Glomerular endothelial cell (primary cell): ENCODE measurements at regions not wholly inside any gene's neighbourhood (a gene's known extent, or its start where the extent isn't known, plus 50 kb on each side); places are given as distances from the start of the nearest gene placed in this dataset.
"Not testable (repeated sequence)": the region's sequence is repeated elsewhere in the genome, so short reads cannot be mapped to it uniquely, and the experiment has no call there.

Source experiments
- DNase-seq: peaks from one replicate; pipeline ENCODE4 v3.0.0-alpha.2; 2011; ENCODE audit warnings: low read depth, low spot score; ENCODE audit errors: extremely low read depth

DNA sequence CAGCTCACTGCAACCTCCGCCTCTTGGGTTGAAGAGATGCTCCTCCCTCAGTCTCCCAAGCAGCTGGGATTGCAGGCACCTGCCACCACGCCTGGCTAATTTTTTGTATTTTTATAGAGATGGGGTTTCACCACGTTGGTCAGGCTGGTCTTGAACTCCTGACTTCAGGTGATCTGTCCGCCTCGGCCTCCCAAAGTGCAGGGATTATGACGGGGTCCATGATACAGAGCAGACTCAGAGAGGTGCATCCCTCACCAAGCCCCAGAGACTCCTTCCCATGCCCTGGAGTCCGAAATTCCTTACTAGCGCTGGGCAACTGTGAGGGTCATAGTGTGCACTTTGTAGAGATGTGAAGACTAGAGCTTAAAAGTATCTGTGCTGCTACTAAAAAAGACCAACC, 99.8 kb upstream of the IRX4 start:
- not testable (repeated sequence) for DNase-seq

DNA sequence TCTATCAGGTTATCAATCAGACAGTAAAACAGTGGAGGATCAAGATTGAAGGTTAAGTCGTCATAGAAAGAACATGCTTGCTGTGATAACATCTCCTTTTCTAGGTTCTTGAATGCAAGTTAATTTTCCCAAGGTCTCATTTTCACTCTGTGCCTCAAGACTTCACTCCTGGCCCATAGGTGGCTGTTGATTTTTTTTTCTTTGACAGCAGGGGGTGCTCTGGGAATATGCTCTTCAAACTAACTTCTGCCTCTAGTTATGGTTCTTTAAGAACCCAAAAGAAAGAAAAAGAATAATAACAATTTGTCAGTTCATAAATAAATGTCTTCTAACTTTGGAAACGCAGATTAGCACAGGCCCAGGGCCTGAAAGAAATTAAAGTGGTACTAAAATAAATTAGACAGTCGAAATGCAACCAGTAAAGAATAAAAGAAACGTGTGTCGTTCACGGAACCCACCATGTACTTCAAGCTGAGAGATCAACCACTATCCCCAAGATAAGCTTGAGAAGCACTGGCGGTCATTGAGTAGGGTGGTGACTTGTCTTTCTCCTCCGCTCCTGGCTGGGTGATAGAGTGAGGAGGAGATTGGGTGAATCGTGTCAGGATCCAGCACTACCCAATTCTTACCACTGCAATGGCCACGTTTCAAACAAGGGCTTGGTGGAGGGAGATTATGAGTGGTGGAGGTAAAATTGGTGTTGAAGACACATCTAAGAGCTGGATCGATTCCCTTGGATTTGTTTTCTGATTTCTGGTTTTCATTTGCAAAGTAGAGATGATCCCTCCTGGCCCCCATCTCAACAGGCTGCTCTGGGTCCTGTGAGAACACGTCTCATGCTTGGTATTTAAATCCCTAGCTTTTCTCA, 93.4 kb upstream of the IRX4 start:
- no peak for DNase-seq

DNA sequence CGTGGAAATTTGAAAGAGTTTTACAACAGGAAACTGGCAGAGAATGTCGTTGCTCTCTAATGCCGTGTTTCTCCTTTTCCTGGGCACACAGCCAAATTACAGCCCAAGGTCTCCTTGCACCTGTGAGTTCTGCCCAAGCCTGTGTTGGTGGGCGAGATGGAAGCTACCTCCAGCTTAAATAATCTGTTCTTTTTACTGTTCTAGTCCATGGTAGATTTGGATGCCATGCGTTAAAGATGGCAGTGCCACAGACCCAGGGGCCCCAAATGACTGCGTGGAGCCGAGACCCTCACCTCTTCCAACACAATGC, 92.6 kb upstream of the IRX4 start:
- DNase-seq: no peak

DNA sequence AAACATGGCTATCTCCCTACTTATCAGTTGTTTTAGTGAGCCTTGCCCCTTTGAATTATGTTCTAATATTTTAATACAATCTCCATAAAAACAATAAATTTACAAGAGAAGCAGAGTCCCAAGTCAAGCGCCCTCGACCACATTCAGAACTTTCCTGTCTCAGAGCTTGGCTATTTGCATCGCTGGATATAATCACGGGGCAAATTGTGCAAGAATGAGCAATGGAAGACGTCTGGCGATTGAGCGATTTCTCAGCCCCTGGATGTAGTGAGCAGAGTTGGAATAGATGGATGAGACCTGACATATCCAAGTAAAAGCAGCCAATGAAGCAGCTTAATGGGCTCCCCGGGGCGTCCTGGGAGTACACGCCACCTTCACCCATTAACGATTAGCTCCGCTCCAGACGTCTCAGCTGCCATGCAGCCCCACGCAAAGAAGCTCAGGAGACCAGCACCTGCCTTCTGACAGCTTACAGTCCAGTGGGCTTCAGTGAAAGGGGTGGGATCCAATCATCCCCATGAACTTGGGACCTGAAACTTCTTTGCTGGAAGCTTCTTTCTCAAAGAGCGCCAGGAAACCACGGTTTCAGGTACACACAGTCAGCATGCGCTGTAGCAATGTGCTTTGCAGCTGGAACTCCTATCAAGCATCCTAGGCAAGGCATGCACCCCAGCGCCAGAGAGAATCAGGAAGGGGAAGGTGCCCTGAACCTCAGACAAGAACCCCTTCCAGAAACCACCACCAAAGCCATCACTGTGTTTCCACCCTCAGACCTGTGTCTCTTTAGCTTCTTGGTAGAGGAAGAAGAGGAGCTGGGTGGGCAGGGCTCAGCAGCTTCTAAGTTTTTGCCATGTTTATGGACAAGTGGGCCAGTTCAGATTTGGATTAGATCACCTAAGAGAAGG, 92.0 kb upstream of the IRX4 start:
- no peak for DNase-seq

DNA sequence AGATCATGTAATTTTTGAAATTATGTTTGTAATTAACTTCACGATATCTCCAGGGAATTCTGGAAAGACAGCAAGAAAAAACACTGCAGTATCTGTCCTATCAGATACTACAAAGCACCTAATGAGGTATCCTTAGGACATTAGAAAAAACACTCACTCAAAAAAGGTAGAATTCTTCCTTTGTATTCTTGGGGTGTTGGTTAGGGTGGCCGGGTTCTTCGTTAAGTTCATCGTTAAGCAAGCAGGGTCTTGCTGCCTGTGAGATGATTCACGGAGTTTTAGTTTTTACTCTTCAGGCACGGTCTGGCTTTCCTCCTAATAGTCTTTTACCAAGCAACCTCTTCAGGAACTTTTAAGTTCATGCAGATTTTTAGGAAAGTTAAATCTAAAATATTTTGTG, 91.4 kb upstream of the IRX4 start:
- no peak for DNase-seq

DNA sequence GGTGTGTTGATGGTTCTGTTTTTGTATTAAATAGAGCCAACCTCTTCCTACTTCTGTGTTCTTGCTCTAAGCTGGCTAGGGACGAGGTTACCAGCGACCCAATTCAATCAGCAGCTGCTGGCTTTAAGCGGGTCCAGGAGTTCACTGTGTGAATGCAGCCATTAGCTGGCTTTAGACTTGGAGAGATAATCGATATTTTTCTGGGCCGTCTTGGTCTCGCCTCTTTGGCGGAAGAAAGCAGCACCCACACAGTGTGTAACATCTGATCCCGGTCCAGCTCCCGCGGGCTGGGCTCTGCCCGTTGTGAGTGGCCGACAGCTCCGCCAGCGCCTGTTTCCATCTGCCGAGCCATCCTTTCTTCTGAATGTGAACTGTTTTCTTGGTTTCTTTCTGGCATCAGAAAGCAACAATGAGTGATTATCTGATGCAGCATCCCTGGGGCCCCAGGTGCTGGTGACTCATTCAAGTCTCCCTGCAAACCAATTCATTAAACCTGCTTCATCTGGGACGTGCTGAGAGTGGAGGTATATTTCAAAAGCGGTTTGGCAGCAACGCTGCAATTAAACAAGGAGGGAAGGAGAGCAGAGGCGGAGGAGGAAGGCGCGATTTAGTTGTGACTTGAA, 90.8 kb upstream of the IRX4 start:
- DNase-seq: no peak

DNA sequence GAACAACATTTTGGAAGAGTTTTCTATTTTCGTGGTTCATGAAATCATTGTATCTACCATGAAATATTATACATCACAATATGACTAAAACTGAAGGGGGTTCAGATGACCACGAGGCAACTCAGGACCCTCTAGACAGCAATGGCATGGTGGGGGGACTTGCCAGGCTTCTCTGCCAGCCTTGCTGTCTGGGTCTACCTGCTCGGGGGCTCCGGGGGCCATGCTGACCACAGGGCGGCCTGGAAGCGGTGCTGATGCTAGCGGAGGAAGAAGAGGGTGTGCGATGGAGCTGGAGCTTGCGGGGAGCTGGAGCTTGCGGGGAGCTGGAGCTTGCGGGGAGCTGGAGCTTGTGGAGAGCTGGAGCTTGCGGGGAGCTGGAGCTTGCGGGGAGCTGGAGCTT, 89.2 kb upstream of the IRX4 start:
- no peak for DNase-seq

DNA sequence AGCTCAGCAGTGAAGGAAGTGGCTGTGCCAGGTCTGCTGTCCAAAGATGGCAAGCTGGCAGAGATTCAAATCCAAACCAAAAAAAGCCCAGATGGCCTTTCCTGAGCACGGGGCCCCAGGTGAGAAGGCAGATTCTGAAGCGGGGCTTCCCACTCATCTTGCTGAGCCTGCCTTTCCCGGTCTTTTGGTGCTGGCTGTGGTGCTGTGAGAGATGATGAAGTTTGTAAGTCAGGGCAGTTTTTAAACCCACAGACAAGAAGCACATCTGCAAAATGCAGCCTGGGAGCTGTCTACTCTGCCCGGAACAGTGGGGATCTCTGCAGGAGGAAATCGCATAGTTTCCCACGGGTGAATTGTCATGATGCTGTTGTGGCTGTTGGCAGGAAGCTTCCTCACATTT, 85.0 kb upstream of the IRX4 start:
- DNase-seq: no peak

DNA sequence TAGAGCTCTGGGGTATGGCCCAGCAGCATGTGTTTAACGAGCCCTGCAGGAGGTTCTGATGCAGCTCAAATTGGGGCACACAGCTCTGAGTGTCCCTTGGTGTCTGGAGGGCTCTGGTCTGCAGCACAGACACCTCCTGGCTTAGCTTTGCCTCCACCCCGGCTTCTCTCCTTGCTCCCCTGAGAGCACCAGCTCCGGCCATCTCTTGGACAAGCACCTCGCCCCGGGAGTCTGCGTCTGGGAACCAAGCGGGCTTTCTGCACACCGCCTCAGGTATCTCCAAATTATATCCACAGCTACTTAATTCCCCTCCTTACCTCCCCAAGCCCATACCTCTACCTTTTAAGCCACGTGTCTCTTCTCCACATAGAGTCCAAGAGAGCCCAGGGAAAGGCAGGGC, 83.7 kb upstream of the IRX4 start:
- no peak for DNase-seq

DNA sequence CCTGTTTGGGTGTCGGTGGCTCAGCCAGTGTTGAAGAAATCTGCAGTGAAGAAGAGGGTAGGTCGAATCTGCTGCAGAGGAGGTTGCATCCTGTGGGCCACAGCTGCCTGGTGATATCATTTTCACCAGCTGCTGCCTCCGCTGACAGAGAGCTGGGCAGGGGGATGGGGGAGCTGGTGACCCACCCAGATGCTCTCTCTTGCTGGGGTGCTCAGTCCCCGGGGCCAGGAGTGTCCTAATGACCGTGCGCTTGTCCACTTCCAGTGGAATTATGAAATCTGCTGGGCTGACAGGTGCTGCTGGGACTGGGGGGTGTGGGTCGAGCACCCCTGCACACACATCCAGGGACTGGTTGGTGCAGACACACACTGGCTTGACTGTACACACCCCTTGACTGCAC, 83.2 kb upstream of the IRX4 start:
- DNase-seq: no peak

DNA sequence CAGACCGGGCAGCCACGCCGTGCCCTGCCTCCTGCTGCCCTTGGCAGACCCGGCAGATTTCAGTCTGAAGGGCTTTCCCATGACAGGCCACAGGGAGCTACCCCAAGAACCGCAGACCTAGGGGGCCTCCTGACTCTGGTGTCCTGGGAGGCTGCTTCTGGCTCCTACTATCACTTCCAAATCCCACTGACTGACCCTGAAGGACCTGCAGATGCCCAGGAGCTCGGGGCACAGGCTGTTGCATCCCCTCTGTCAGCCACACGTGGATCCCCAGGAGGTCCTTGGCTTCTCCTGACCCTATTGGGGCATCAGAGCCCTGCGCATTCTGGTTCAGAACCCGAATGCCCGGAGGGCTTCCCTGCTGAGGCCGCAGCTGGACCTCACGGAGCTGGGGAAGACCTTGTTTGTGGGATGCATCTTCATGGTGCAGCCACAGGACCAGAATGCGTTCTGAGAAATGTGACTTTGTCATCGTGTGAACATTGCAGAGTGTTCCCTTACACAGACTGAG, 81.3 kb upstream of the IRX4 start:
- no peak for DNase-seq

DNA sequence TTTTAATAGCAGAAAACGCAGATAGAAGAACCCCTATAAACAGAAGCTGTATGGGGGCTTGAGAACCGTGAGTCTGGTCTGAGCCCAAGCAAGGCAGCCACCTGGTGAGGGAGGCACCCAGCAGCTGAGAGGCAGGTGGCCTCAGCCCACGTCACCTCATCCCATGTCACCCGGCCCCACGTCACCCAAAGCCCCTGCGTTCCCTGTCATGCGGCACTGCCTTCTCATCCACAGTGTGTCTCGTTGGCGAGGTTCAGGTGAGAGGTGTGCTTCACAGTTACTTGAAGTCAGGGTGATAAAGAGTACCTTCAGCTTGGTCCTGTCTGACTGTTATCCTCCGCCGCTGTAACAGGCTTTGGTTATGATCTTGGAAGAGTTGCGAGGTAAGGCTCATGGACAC, 80.6 kb upstream of the IRX4 start:
- DNase-seq: no peak

DNA sequence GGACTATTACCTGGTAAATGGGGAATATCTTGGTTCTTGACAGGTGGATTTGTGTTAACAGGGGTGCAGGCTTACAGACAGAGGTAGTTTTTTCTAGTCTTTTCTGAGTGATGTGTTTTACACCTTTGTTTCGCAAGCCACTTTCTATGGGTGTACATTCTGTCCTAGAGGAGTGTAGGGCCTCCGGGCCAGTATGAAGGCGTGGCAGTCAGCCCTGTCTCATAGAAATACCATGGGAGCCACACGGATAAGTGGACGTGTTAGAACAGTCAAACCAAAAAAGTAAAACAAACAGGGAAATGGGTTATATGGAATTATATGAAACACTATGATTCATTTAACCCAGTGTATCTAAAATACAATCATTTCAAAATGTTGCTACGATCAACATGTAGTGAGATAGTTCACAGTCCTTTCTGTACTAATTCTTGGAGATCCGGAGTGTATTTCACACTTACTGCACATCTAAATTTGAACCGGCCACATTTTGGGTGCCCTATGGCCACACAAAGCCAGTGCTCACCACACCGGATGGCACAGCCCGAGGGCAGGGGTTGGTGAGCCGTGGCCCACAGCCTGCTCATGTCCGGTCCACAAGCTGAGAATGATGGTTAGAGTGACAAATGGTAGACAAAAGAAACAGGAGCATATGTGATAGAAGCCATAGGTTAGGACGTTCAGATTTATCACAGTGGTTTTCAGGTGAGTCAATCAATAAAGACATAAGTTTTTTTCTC, 80.1 kb upstream of the IRX4 start:
- no peak for DNase-seq

DNA sequence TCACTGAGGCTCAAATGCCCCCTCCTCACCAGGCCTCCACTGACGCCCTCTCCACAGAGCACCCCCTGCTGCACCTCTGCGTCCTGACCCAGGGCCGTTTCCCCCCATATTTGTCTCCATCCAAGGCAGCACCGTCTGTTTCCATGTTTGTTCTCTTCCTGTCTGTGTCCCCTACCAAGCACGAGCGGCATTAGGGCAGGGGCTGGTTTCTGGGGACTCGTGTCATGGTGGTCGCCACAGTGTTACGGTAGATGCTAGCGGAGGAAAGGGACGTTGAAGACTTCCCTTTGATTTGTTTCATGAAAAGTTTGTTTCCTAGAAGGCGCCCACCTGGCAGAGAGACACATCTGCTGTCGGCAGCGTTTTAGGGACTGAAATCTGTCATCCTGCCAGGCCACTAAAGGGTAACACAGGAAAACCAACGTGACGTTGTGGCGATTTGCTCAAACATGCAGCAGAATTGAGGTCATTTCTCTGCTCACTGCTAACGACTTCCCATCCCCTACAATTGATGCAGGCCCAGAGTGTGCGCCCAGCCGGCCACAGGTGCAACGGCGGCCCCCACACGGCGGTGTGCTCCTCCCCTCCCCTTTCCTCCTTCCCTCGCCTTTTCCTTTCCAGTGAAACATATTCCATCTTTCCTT, 79.3 kb upstream of the IRX4 start:
- no peak for DNase-seq

DNA sequence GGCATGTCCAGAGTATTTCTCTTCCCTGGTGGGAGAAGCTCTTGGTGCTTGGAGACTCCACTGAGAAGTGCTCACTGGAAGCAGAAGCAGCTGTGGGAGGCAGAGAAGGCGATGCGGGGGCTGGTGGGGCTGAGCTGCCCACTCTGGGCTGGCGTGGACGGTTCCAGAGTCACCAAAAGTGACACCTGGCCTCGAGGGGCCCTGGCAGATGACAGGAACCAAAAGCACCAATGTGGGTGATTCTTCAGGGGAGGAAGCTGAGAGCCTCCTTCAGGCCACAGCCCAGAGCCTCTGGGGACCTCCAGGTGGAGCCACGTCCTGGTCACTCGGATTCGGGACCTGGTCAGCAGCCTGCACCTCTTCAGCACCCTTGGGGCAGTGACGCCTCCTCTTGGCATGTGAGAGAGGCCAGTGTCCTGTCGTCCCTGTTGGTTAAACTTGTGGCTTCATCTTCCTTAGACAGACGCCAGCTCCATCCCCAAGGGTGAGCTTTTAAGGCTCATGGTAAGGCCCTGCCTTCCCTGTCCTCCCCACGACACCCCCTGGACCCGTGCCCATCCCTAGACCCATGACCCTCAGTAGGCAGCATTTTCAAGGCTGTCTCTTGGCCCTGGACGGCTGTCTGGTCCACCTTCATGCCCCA, 78.7 kb upstream of the IRX4 start:
- no peak for DNase-seq

DNA sequence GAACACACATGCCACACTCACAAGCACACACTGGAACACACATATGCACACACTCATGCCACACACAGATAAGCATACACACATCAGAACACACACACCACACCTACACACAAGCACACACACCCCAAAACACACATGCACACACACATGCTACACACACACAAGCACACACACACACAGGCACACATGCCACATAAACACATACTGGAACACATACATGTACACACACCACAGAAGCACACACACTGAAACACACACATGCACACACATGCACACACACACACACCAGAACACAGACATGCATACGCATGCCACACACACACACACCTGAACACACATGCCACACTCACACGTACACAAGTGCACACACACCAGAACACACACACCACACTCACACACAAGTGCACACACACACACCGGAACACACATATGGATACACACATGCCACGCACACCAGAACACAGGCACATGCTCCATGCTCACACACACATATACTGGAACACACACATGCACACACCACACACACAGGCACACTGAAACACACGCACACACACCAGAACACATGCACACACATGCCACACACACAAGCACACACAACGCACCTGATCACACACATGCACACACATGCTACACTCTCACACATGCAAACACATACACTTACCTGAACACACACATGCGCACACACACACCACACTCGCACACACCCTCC, 78.0 kb upstream of the IRX4 start:
- no peak for DNase-seq

DNA sequence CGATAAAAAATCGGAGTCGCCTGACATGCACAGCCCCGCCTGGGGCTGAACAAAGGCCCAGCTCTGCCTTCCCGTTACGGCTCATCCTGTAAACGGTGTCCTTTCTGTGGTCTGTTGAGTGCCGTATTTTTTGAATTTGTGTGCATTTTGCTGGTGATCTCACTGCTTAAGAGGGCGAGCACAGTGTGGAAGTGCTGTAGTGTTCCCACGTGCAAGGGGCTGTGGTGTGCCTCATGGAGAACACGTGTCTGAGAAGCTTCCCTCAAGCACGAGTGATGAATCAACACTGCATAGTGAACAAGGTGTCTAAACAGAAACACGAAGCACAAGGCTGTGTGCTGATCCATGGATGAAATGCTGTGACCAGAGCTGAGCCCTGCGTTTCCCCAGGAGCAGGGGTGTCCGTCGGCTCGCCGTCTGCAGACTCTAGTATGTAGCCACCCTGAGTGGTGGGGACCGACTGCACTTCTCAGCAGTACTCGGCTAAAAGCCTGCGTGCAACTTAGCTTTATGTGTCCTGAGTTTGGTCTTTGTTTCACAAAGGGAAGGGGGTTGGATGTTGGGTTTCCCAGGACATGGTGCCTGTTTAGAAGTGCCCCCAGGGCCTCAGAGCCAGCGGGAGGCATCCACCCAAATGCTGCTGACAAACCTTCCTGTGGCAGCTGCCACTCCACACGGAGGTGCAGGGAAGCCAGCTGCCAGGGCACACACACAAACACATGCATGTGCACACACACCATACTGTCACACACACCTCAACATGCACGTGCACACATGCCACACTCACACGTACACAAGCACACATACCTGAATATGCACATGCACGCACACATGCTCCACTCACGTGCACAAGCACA, 77.2 kb upstream of the IRX4 start:
- no peak for DNase-seq

DNA sequence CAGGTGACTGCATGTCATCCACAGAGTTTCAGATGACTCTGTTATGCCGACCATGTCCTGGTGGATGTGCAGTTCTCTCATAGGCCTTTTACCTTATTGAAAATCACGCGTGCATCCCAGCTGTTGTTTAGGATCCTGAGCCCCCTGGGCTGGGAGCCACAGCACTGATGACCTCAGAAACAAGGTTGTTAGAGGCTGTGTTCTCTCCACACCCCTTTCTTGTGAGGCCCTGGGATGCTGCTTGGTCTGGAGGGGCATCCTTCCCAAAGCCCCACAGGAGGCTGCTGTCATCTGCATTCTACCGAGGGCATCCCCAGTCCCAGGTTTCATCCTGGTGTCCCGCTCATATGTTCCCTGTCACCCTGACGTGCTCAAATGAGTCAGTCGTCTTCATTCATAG, 76.5 kb upstream of the IRX4 start:
- DNase-seq: no peak
